HEK293T (cell line): ENCODE measurements at regions not wholly inside any gene's neighbourhood (a gene's known extent, or its start where the extent isn't known, plus 50 kb on each side); places are given as distances from the start of the nearest gene placed in this dataset.

Experiments used
- BHLHE40 ChIP-seq: fragments of 450-650 bp; IDR thresholded peaks from 2 replicates; pipeline ENCODE4 v1.6.1; 2016; ENCODE audit warnings: mild to moderate bottlenecking, moderate library complexity, borderline replicate concordance
- ELF4 ChIP-seq: fragments of 450-650 bp; IDR thresholded peaks from 2 replicates; pipeline ENCODE4 v1.6.1; 2017; ENCODE audit warnings: antibody characterized with exemption
- FOXA1 ChIP-seq: fragments of 450-650 bp; IDR thresholded peaks from 2 replicates; pipeline ENCODE4 v1.6.1; 2016; ENCODE audit warnings: mild to moderate bottlenecking
- FOXK2 ChIP-seq: fragments of 450-650 bp; IDR thresholded peaks from 2 replicates; pipeline ENCODE4 v1.6.1; 2016; ENCODE audit warnings: mild to moderate bottlenecking
- FOXM1 ChIP-seq: fragments of 450-650 bp; IDR thresholded peaks from 2 replicates; pipeline ENCODE4 v1.6.1; 2017; ENCODE audit warnings: mild to moderate bottlenecking, borderline replicate concordance
- SP1 ChIP-seq: fragments of 450-650 bp; IDR thresholded peaks from 2 replicates; pipeline ENCODE4 v1.6.1; 2017
- SUZ12 ChIP-seq: fragments of 450-650 bp; IDR thresholded peaks from 2 replicates; pipeline ENCODE4 v1.6.1; 2016; ENCODE audit warnings: mild to moderate bottlenecking
- TARDBP ChIP-seq: fragments of 450-650 bp; IDR thresholded peaks from 2 replicates; pipeline ENCODE4 v1.6.1; 2016
- TF ChIP-seq, protein P1 (sequence below): fragments of 450-650 bp; IDR thresholded peaks from 2 replicates; pipeline ENCODE4 v1.6.1; 2016

DNA sequence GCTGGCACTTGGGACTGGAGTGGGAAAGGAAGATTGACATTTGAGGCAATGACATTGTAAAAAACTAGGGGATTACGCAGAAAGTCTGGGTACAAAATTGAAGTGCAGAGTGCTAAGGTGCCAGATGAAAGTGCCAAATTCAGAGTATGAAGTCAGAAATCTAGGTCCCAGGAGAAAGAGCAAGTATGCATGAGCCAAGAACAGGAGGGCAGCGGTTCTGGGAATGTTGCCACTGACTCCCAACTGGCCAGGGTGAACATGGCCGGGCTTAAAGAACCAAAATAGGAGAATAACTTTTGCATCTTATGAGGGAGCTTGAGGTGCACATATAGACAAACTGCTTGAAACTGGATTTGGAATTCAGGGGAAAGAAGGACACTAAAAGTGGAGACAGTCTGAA is 495.8 kb upstream of the KLF12 start:
- TF ChIP-seq FOXK2 (no peak), SUZ12 (no peak), FOXM1 (no peak), SP1 (no peak), FOXA1 (no peak), TARDBP (no peak), ELF4 (no peak), BHLHE40 (no peak)
- TF ChIP-seq, protein P1, sequence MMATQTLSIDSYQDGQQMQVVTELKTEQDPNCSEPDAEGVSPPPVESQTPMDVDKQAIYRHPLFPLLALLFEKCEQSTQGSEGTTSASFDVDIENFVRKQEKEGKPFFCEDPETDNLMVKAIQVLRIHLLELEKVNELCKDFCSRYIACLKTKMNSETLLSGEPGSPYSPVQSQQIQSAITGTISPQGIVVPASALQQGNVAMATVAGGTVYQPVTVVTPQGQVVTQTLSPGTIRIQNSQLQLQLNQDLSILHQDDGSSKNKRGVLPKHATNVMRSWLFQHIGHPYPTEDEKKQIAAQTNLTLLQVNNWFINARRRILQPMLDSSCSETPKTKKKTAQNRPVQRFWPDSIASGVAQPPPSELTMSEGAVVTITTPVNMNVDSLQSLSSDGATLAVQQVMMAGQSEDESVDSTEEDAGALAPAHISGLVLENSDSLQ: no peak
